22Rv1 (cell line): ENCODE measurements at regions not wholly inside any gene's neighbourhood (a gene's known extent, or its start where the extent isn't known, plus 50 kb on each side); places are given as distances from the start of the nearest gene placed in this dataset.

Experiments
- H3K27ac ChIP-seq: fragments of 450-650 bp; 2 replicates; pipeline ENCODE4 v1.5.1; 2017
- CTCF ChIP-seq: fragments of 450-650 bp; IDR thresholded peaks from 2 replicates; pipeline ENCODE4 v1.5.1; 2017; ENCODE audit warnings: mild to moderate bottlenecking
- ZFX ChIP-seq: fragments of 450-650 bp; IDR thresholded peaks from 2 replicates; pipeline ENCODE4 v1.6.1; 2017; ENCODE audit warnings: antibody characterized with exemption, borderline replicate concordance

GRCh38 chr3:116871905-116872304 lies 162.3 kb downstream of the TUSC7 start:
- TF ChIP-seq CTCF (no peak), ZFX (no peak)
- no peak overlapping the region for H3K27ac ChIP-seq

GRCh38 chr3:116872688-116873087 lies 163.1 kb downstream of the TUSC7 start:
- TF ChIP-seq ZFX, result no peak
- TF ChIP-seq CTCF, result no peak
- no peak overlapping the region for H3K27ac ChIP-seq

- TF ChIP-seq ZFX (no peak), CTCF (no peak)
Observed at GRCh38 chr3:116873142-116873541, 163.6 kb downstream of the TUSC7 start.

GRCh38 chr3:116877968-116878367 lies 168.4 kb downstream of the TUSC7 start:
- H3K27ac ChIP-seq, result no peak overlapping the region
- no peak for TF ChIP-seq ZFX
- no peak for TF ChIP-seq CTCF

More at GRCh38 chr3:116873142-116873541, 163.6 kb downstream of the TUSC7 start:
- no peak overlapping the region for H3K27ac ChIP-seq

- TF ChIP-seq CTCF (no peak), ZFX (no peak)
- H3K27ac ChIP-seq, result no peak overlapping the region
Observed at GRCh38 chr3:116886202-116886893, 176.8 kb downstream of the TUSC7 start.

- TF ChIP-seq CTCF (no peak), ZFX (no peak)
- H3K27ac ChIP-seq, result no peak overlapping the region
Observed at GRCh38 chr3:116896116-116896515, 186.5 kb downstream of the TUSC7 start.

- H3K27ac ChIP-seq, result no peak overlapping the region
- TF ChIP-seq CTCF, result no peak
- no peak for TF ChIP-seq ZFX
Observed at GRCh38 chr3:116897382-116897781, 187.8 kb downstream of the TUSC7 start.
